ENCODE measurements at regions not wholly inside any gene's neighbourhood (a gene's known extent, or its start where the extent isn't known, plus 50 kb on each side); places are given as distances from the start of the nearest gene placed in this dataset.
A peak's percentile ranks its signal among the peaks of the same experiment; 100 is the strongest.
"Not testable (repeated sequence)": the region's sequence is repeated elsewhere in the genome, so short reads cannot be mapped to it uniquely, and the experiment has no call there.

- Mint-ChIP-seq H3K4me3 (no peak overlapping the region), H3K36me3 (ENCODE audit: low read depth) (no peaks in the 10 kb centered on the region), H3K4me1 (no peaks in the 10 kb centered on the region), H3K27ac (no peak overlapping the region), H3K27me3 (peaks cover 7% of the 10 kb centered on the region), H3K9me3 (no peaks in the 10 kb centered on the region)
- no peak for ATAC-seq (replicated peaks)
Observed at GRCh38 chr20:40894237-40894630, 134.4 kb upstream of the TOP1 start.

DNA sequence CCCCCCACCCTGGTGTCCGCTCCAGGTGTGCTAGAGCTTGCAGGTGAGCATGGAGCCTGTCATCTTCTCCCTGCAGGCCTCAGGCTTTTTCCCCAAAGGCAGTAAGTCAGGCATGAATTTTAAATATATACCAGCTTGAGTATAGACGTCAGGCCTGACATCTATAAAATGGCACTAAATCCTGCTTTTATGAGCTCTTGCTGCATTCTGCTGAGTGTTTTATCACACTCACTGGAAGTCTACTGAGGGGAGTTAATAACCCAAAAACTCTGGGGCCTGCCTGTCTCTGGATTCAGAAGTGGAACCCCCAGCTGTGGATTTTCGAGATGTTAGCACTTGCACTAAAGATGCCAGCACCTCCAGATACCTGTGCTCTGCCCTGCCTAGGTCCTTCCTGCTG, 133.4 kb upstream of the TOP1 start:
- Mint-ChIP-seq H3K36me3 (ENCODE audit: low read depth) (no peaks in the 10 kb centered on the region), H3K4me3 (no peak overlapping the region), H3K27me3 (peaks cover 7% of the 10 kb centered on the region), H3K9me3 (no peaks in the 10 kb centered on the region), H3K4me1 (no peaks in the 10 kb centered on the region), H3K27ac (no peak overlapping the region)
- no peak for ATAC-seq (replicated peaks)

- H3K9me3 Mint-ChIP-seq, result no peaks in the 10 kb centered on the region
- no peak overlapping the region for H3K4me3 Mint-ChIP-seq
- H3K27ac Mint-ChIP-seq, result no peak overlapping the region
- no peak for ATAC-seq (replicated peaks)
- H3K4me1 Mint-ChIP-seq, result no peaks in the 10 kb centered on the region
- H3K27me3 Mint-ChIP-seq, result peaks cover 7% of the 10 kb centered on the region
- no peaks in the 10 kb centered on the region for H3K36me3 Mint-ChIP-seq (ENCODE audit: low read depth)
Observed at GRCh38 chr20:40896814-40897700, 131.6 kb upstream of the TOP1 start.

DNA sequence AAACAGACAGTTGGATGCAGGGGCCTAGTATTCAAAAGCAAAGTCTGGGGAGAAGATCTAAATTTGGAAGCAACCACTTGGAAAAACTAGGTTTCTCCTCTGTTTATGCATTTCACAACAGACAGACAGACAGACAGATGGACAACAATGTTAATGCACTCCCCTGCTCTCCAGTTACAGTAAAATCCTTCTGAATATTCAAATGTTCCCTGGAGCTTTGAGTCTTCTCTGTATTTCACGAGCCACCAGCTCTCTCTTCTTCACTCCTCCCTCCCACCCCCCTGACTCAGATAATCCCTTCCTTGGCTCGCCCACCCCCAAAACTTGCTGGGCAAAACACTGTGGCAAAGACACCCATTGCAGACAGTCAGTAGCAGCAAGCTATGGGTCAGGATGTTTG, 129.3 kb upstream of the TOP1 start:
- Mint-ChIP-seq H3K36me3 (ENCODE audit: low read depth) (no peaks in the 10 kb centered on the region), H3K27me3 (peaks cover 7% of the 10 kb centered on the region), H3K9me3 (no peaks in the 10 kb centered on the region), H3K4me3 (no peak overlapping the region), H3K4me1 (no peaks in the 10 kb centered on the region), H3K27ac (no peak overlapping the region)
- ATAC-seq (replicated peaks), result no peak

DNA sequence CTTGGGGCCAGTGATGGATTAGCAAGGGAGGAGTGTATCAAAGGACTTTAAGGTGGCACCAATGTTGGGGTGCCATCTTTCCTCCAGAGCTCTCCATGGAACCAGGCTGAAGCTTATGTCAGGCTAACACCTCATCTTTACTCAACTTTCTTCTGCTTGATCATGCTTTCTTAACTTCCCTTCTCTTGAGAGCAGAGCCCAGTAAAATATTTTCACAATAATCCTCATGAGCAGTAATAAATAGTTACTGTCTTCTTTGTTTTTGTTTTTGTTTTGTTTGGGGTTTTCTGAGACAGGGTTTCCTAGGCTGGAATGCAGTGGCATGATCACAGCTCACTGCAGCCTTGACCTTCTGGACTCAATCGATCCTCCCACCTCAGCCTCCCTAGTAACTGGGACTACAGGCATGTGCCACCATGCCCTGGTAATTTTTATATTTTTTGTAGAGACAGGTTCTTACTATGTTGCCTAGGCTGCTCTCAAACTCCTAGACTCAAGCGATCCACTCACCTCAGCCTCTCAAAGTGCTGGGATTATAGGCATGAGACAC, 127.9 kb upstream of the TOP1 start:
- H3K27ac Mint-ChIP-seq, result no peak overlapping the region
- no peak overlapping the region for H3K4me3 Mint-ChIP-seq
- no peaks in the 10 kb centered on the region for H3K36me3 Mint-ChIP-seq (ENCODE audit: low read depth)
- H3K27me3 Mint-ChIP-seq, result peaks cover 7% of the 10 kb centered on the region
- no peaks in the 10 kb centered on the region for H3K9me3 Mint-ChIP-seq
- no peaks in the 10 kb centered on the region for H3K4me1 Mint-ChIP-seq
- ATAC-seq (replicated peaks), result no peak

DNA sequence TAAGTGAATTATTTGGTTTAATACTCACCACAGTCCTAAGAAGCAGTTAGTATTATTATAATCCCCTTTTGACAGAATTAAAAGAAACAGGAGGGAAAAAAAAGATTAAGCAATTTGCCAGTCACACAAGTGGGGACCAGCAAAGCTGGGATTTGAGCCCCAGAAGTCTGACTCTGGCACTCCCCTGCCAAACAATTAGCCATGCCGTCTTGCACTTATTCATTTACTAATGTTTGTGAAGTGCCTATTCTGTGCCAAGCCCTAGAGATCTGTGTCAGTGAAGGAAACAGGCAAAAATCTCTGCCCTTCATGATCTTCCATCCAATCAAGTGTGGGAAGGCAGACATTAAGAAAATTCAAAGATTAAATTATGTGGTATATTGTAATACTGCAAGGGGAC, 126.0 kb upstream of the TOP1 start:
- H3K27me3 Mint-ChIP-seq, result peaks cover 2% of the 10 kb centered on the region
- H3K27ac Mint-ChIP-seq, result no peak overlapping the region
- no peaks in the 10 kb centered on the region for H3K9me3 Mint-ChIP-seq
- no peaks in the 10 kb centered on the region for H3K4me1 Mint-ChIP-seq
- no peak for ATAC-seq (replicated peaks)
- no peak overlapping the region for H3K4me3 Mint-ChIP-seq
- no peaks in the 10 kb centered on the region for H3K36me3 Mint-ChIP-seq (ENCODE audit: low read depth)

GRCh38 chr20:40908309-40908708, 120.3 kb upstream of the TOP1 start:
- Mint-ChIP-seq H3K36me3 (ENCODE audit: low read depth) (no peaks in the 10 kb centered on the region), H3K27ac (no peak overlapping the region), H3K27me3 (peaks cover 5% of the 10 kb centered on the region), H3K4me3 (no peak overlapping the region), H3K4me1 (no peaks in the 10 kb centered on the region), H3K9me3 (no peaks in the 10 kb centered on the region)
- ATAC-seq (replicated peaks), result no peak

- H3K9me3 Mint-ChIP-seq; H3K4me3 Mint-ChIP-seq; H3K4me1 Mint-ChIP-seq; H3K36me3 Mint-ChIP-seq (ENCODE audit: low read depth); ATAC-seq (replicated peaks); H3K27me3 Mint-ChIP-seq; H3K27ac Mint-ChIP-seq: not testable (repeated sequence)
Observed at GRCh38 chr20:40909489-40909888, 119.1 kb upstream of the TOP1 start.

DNA sequence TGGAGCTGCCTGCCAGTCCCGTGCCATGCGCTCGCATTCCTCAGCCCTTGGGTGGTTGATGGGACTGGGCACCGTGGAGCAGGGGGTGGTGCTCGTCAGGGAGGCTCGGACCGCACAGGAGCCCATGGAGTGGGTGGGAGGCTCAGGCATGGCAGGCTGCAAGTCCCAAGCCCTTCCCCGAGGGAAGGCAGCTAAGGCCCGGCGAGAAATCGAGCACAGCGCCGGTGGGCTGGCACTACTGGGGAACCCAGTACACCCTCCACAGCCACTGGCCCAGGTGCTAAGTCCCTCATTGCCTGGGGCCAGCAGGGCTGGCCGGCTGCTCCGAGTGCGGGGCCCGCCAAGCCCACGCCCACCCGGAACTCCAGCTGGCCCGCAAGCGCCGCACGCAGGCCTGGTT, 118.2 kb upstream of the TOP1 start:
- H3K4me3 Mint-ChIP-seq; H3K9me3 Mint-ChIP-seq; ATAC-seq (replicated peaks); H3K36me3 Mint-ChIP-seq (ENCODE audit: low read depth); H3K27me3 Mint-ChIP-seq; H3K4me1 Mint-ChIP-seq; H3K27ac Mint-ChIP-seq: not testable (repeated sequence)

DNA sequence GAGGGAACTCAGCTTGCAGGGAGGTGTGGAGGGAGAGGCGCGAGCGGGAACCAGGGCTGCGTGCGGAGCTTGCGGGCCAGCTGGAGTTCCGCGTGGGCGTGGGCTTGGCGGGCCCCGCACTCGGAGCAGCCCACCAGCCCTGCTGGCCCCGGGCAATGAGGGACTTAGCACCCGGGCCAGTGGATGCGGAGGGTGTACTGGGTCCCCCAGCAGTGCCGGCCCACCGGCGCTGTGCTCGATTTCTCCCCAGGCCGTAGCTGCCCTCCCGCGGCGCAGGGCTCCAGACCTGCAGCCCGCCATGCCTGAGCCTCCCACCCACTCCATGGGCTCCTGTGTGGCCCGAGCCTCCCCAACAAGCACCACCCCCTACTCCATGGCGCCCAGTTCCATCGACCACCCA, 117.5 kb upstream of the TOP1 start:
- not testable (repeated sequence) for ATAC-seq (replicated peaks); H3K4me1 Mint-ChIP-seq; H3K4me3 Mint-ChIP-seq; H3K27me3 Mint-ChIP-seq; H3K9me3 Mint-ChIP-seq; H3K27ac Mint-ChIP-seq; H3K36me3 Mint-ChIP-seq (ENCODE audit: low read depth)

DNA sequence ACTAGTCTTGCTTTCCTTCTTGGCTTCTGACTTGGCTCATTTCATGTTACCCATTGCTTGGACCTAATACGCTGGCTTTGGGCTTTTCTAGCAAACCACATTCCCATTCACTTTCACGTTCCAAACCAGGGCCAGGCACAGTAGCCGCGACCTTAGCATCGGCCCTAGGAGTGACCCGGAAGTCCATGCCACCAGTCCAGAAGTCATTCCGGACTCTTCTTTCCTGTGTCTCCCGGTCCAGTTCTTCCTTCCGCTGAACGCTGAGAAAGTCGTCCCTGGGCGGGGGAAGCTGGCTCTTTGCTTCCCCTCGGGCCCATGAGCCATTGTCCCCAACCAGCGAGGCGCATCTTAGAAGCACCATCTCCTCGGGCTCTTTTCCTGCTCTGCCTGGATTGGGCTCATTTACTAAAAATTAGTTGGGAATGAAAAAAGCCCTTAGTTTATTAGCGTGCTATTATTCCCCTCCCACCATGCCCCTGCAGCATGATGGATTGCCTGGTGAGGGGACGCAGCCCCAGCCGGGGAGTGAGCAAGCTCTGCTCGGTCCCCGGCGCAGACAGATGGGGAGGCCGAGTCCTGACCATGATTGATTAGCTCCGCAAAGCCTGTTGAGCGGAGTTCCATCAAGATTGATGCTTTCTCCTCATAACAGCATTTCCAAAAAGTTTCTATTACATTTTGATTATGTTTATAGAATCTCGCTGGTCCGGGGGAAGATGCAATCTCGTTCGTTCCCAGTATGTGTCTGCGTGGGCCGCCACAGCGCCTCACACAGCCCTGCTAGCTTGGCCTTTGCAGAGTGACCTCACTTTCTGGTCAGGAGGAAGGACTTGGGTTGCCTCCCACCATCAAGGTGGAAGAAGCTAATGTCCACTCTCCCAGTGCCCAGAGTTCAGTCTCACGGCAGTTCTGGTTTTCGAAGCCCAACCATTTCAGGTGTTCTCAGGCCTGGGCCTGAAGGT, 115.1 kb upstream of the TOP1 start:
- Mint-ChIP-seq H3K4me3 (no peak overlapping the region), H3K27ac (no peak overlapping the region), H3K9me3 (no peaks in the 10 kb centered on the region), H3K36me3 (ENCODE audit: low read depth) (no peaks in the 10 kb centered on the region), H3K4me1 (no peaks in the 10 kb centered on the region), H3K27me3 (no peaks in the 10 kb centered on the region)
- ATAC-seq (replicated peaks), result no peak

DNA sequence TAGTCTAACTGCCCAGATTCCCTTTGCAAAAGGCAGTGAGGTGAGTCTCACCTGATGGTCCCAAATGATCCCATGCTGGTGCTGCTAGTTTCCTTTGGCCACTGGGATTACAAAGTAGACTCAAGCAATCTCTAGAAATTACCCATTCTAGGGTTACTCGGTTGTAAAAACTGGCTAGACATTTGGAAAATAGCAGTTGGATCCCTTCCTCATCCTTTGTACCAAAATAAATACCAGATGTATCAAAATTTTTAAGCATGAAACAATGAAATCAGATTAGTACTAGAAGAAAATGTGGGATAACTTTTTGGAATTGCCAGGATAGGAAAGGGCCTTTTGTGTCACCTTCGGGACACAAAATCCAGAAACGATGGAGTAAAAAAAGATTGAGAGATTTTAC, 112.9 kb upstream of the TOP1 start:
- no peak overlapping the region for H3K4me3 Mint-ChIP-seq
- ATAC-seq (replicated peaks), result no peak
- H3K4me1 Mint-ChIP-seq, result no peaks in the 10 kb centered on the region
- no peaks in the 10 kb centered on the region for H3K36me3 Mint-ChIP-seq (ENCODE audit: low read depth)
- H3K27ac Mint-ChIP-seq, result no peak overlapping the region
- H3K27me3 Mint-ChIP-seq, result no peaks in the 10 kb centered on the region
- H3K9me3 Mint-ChIP-seq, result no peaks in the 10 kb centered on the region

DNA sequence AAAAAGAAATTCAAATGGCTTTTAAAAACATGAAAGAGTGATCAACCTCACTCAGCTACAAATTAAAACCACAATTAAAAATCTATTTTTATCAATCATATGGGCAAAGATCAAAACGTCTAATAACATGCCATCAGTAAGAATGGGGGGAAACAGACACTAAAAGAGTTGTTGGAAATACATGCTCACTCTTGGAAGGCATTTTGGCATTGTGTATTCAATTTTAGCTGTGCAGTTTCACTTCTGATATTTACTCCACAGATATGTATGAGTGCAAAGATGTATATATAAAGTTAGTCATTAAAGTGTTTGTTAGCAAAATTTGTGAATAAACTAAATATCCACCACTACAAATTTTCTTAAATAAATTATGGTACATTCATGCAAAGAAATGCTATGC, 112.3 kb upstream of the TOP1 start:
- Mint-ChIP-seq H3K9me3 (no peaks in the 10 kb centered on the region), H3K4me3 (no peak overlapping the region), H3K27me3 (no peaks in the 10 kb centered on the region), H3K36me3 (ENCODE audit: low read depth) (no peaks in the 10 kb centered on the region), H3K4me1 (no peaks in the 10 kb centered on the region), H3K27ac (no peak overlapping the region)
- no peak for ATAC-seq (replicated peaks)

DNA sequence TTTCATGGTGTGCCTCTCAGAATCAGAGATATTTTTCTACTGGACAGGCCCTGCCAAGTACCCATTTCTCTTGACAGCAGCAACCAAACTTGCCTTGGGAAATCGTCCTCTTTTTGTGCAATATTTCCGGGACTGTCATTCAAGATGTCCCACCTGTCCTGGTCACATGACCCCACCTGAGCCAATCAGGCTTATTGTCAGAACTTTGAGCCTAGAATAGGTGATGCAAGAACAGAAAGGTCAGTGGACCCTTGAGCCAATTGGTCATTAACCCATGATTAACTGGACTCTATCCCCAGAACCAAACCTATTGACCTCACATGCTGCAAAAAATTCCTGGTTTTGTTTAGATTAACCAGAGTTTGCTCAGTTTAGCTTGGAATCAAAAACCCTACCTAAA, 108.3 kb upstream of the TOP1 start:
- H3K4me3 Mint-ChIP-seq, result no peak overlapping the region
- H3K27me3 Mint-ChIP-seq, result peaks cover 5% of the 10 kb centered on the region
- H3K4me1 Mint-ChIP-seq, result no peaks in the 10 kb centered on the region
- no peak overlapping the region for H3K27ac Mint-ChIP-seq
- ATAC-seq (replicated peaks), result no peak
- no peaks in the 10 kb centered on the region for H3K36me3 Mint-ChIP-seq (ENCODE audit: low read depth)
- no peaks in the 10 kb centered on the region for H3K9me3 Mint-ChIP-seq

- H3K4me1 Mint-ChIP-seq, result no peaks in the 10 kb centered on the region
- peak; percentile 68 for ATAC-seq (replicated peaks)
- no peaks in the 10 kb centered on the region for H3K9me3 Mint-ChIP-seq
- H3K27me3 Mint-ChIP-seq, result peaks cover 5% of the 10 kb centered on the region
- no peak overlapping the region for H3K4me3 Mint-ChIP-seq
- no peaks in the 10 kb centered on the region for H3K36me3 Mint-ChIP-seq (ENCODE audit: low read depth)
- H3K27ac Mint-ChIP-seq, result no peak overlapping the region
Observed at GRCh38 chr20:40922865-40923264, 105.8 kb upstream of the TOP1 start.
